Brain microvascular endothelial cell (primary cell): ENCODE measurements at regions not wholly inside any gene's neighbourhood (a gene's known extent, or its start where the extent isn't known, plus 50 kb on each side); places are given as distances from the start of the nearest gene placed in this dataset.

Experiments
- DNase-seq: peaks from one replicate; pipeline ENCODE4 v3.0.0-alpha.2; 2020
- H3K27ac ChIP-seq: fragments of 250-450 bp; sonication (Bioruptor Pico); 2 replicates; pipeline ENCODE4 v1.5.1; 2020; ENCODE audit warnings: mild to moderate bottlenecking, moderate library complexity
- H3K27me3 ChIP-seq: fragments of 250-450 bp; sonication (Bioruptor Pico); replicated peaks from 2 replicates; pipeline ENCODE4 v1.5.1; 2020; ENCODE audit warnings: mild to moderate bottlenecking
- H3K36me3 ChIP-seq: fragments of 250-450 bp; sonication (Bioruptor Pico); replicated peaks from 2 replicates; pipeline ENCODE4 v1.5.1; 2020; ENCODE audit warnings: mild to moderate bottlenecking
- H3K4me3 ChIP-seq: 2 replicates; pipeline ENCODE4 v1.5.1; 2011; ENCODE audit warnings: low read depth, mild to moderate bottlenecking, control low read depth, low read length, moderate library complexity
- in situ Hi-C: cut with HindIII; loops from 2 replicates; pipeline ENCODE4 v1.10.0; 2017; ENCODE audit warnings: low sequenced_read_pairs, low pct_ligation_motif_present
- TF ChIP-seq, protein P1 (sequence below): IDR thresholded peaks from 2 replicates; pipeline ENCODE4 v1.5.1; 2011; ENCODE audit warnings: low read depth, mild to moderate bottlenecking, moderate library complexity, low read length, control low read depth, inconsistent platforms; ENCODE audit errors: missing control alignments

DNA sequence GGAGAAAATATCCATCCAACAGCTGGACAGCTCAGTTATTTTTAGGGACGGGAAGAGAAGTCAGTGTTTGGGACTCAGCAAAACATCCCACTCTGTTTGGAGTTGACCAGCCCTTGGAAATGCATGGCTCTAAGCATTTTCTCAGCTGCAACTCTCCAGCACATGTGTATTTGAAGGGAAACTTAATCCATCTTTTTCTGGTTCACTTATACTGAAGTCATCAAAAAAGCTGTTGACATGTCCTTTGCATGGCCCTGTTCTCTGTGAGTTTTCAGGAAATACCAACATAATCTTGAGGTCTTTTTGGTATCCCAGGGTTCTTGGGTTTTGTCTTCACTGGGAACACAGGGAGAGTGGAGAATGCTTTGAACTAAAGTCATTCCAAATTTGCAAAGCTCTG, 91.9 kb upstream of the CELF4 start:
- in situ Hi-C loops = no loop called here
- Histone ChIP-seq H3K27me3 (no peaks in the 10 kb centered on the region), H3K27ac (no peak overlapping the region), H3K36me3 (no peaks in the 10 kb centered on the region), H3K4me3 (no peak overlapping the region)
- TF ChIP-seq, protein P1, sequence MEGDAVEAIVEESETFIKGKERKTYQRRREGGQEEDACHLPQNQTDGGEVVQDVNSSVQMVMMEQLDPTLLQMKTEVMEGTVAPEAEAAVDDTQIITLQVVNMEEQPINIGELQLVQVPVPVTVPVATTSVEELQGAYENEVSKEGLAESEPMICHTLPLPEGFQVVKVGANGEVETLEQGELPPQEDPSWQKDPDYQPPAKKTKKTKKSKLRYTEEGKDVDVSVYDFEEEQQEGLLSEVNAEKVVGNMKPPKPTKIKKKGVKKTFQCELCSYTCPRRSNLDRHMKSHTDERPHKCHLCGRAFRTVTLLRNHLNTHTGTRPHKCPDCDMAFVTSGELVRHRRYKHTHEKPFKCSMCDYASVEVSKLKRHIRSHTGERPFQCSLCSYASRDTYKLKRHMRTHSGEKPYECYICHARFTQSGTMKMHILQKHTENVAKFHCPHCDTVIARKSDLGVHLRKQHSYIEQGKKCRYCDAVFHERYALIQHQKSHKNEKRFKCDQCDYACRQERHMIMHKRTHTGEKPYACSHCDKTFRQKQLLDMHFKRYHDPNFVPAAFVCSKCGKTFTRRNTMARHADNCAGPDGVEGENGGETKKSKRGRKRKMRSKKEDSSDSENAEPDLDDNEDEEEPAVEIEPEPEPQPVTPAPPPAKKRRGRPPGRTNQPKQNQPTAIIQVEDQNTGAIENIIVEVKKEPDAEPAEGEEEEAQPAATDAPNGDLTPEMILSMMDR = no peak
- no peak for DNase-seq

DNA sequence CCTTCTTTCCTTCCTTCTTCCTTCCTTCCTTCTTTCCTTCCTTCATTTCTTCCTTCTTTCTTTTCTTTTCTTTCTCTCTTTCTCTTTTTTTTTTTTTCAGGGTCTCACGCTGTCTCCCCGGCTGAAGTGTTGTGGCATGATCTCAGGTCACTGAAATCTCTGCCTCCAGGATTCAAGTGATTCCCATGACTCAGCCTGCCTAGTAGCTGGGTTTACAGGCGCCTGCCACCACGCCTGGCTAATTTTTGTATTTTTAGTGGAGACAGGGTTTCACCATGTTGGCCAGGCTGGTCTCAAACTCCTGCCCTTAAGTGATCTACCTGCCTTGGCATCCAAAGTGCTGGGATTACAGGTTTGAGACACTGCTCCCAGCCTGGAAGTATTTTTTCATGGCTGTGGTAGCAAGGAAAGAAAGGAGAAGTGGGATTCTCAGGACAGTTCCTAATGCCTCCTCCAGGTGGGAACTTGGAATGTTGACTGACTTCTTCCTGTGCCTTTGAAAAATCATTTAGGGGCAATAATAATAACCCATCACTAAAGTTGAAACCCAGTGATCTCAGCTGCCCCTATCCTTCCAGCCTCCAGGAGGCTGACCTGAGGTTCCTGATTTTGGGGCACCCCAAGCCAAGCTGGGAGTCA, 89.3 kb upstream of the CELF4 start:
- in situ Hi-C loops = no loop called here
- no peaks in the 10 kb centered on the region for H3K27me3 ChIP-seq

DNA sequence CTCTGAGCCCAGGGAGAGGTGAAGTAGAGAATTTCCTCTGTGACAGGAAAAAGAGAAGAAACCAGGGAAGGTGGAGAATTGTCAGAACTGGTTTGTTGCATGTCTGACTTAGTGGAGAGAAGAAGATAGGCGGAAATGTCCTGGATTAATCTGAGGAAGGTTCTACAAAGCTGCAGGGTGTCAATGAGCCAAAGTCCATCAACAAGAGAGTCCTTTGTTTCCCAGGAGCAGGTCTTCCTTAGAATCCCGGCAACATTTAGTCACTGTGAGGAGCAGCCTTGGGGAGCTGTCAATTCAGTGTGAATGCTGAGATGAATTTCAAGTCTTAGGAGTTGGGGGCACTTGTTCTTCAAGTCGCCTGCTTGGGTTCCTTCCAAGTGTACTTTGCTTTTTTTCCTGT, 88.4 kb upstream of the CELF4 start:
- in situ Hi-C loops = no loop called here
- DNase-seq = no peak
- H3K36me3 ChIP-seq = no peaks in the 10 kb centered on the region
- H3K27ac ChIP-seq = no peak overlapping the region
- no peak overlapping the region for H3K4me3 ChIP-seq
- TF ChIP-seq, protein P1 = no peak
- H3K27me3 ChIP-seq = no peaks in the 10 kb centered on the region

More for the DNA sequence above, 89.3 kb upstream of the CELF4 start:
- H3K36me3 ChIP-seq = no peaks in the 10 kb centered on the region
- TF ChIP-seq, protein P1 = no peak
- no peak for DNase-seq
- no peak overlapping the region for H3K27ac ChIP-seq
- H3K4me3 ChIP-seq = no peak overlapping the region

DNA sequence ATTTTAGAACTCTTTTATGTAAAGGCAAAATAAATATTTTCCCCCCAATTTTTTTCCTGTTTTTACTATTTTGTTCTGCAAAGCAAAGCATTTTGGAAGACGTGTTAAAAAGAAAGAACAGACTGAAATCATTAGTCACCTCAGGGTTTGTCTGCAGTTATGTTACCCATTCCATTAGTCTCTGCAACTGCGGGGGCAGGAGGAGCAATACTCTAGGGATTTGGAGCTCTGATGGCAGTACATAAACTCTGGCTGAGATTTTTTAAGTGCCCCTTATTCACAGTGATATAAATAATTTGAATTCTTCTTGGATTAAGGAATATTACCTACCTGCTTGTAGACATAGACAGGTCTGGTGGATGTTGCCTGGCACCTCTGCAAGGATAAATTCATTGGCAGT, 88.0 kb upstream of the CELF4 start:
- Histone ChIP-seq H3K27ac (no peak overlapping the region), H3K27me3 (no peaks in the 10 kb centered on the region), H3K36me3 (no peaks in the 10 kb centered on the region), H3K4me3 (no peak overlapping the region)
- in situ Hi-C loops = no loop called here
- TF ChIP-seq, protein P1 = no peak
- no peak for DNase-seq

DNA sequence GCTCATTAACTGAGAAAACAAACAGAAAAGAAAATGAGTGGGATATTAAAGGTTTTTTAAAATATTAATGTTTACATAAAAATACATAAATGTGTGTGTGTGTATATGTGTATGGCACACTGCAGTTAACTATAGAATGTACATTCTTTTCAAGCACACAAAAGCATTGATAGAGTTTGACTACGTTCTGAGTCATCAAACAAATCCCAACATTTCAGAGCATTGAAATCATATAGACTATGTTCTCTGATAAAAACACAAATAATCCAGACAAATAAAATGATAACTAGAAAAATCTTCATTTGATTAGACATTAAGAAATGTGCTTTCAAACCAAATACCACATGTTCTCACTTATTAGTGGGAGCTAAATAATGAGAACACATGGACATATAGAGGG, 84.3 kb upstream of the CELF4 start:
- no peaks in the 10 kb centered on the region for H3K27me3 ChIP-seq
- TF ChIP-seq, protein P1 = no peak
- in situ Hi-C loops = no loop called here
- DNase-seq = no peak
- H3K27ac ChIP-seq = no peak overlapping the region
- H3K36me3 ChIP-seq = no peaks in the 10 kb centered on the region
- H3K4me3 ChIP-seq = no peak overlapping the region

DNA sequence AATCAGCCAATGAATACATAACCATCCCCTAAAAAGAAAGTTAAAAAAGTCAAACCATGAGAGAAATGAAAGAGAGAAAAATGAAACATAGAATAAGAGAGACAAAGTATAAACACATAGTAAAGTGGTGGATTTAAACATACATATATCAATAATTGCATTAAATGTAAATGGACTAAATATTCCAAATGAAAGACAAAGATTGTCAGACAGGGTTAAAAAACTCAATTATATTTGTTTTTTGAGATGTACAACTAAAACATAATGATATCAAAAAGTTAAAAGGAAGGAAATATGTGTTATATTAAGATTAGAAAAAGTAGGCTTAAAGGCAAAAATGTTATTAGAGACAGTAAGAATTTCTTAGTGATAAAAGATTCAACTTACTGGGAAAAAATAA, 83.8 kb upstream of the CELF4 start:
- TF ChIP-seq, protein P1 = no peak
- no peaks in the 10 kb centered on the region for H3K36me3 ChIP-seq
- no peak for DNase-seq
- no peaks in the 10 kb centered on the region for H3K27me3 ChIP-seq
- no peak overlapping the region for H3K27ac ChIP-seq
- no peak overlapping the region for H3K4me3 ChIP-seq
- in situ Hi-C loops = no loop called here
